Mucosa of descending colon (tissue), 3 donors: ENCODE measurements at regions not wholly inside any gene's neighbourhood (a gene's known extent, or its start where the extent isn't known, plus 50 kb on each side); places are given as distances from the start of the nearest gene placed in this dataset.

Experiments used
- ATAC-seq: fragments of 200-7000 bp; cut with Tn5 transposase; one replicate; pipeline ENCODE4 v1.9.1; 2020; ENCODE audit warnings: mild to moderate bottlenecking, moderate library complexity
- DNase-seq, 3 donors: peaks; one replicate each; pipeline ENCODE4 v3.0.0-alpha.2; 2020
- H3K36me3 ChIP-seq: fragments of 200-600 bp; one replicate; pipeline ENCODE4 v1.8.0; 2021; ENCODE audit warnings: low read depth, mild to moderate bottlenecking
- H3K4me1 ChIP-seq: fragments of 200-600 bp; one replicate; pipeline ENCODE4 v1.8.0; 2021; ENCODE audit warnings: low read depth, mild to moderate bottlenecking
- H3K4me3 ChIP-seq: fragments of 200-600 bp; one replicate; pipeline ENCODE4 v1.8.0; 2021; ENCODE audit warnings: mild to moderate bottlenecking
- H3K9me3 ChIP-seq: fragments of 200-600 bp; one replicate; pipeline ENCODE4 v1.8.0; 2021; ENCODE audit warnings: mild to moderate bottlenecking
- CTCF ChIP-seq: fragments of 200-600 bp; IDR thresholded peaks from one replicate; pipeline ENCODE4 v1.8.0; 2022; ENCODE audit warnings: antibody characterized with exemption, mild to moderate bottlenecking
- intact Hi-C, 2 donors: fragments of 100-400 bp; cut with DNase I in 1 of 2; cut with micrococcal nuclease in 1 of 2; formaldehyde crosslinking; loops; one replicate each; pipeline versions ENCODE4 v1.11.0 to v1.11.1; 2022; cut with DNase I, micrococcal nuclease
- donor health status: DM: no; HTN: no; CAD: no; lungs with moderate emphysema.
- donor health status: DM: no; HTN: no; CAD: no.
- donor health status: DM: no; HTN: yes; CAD: no.

- no peaks in the 10 kb centered on the region for H3K36me3 ChIP-seq
- H3K4me3 ChIP-seq = no peak overlapping the region
- intact Hi-C loops = no loop called here
- ATAC-seq (no peak), DNase-seq (no peak)
- no peak for TF ChIP-seq CTCF
- H3K4me1 ChIP-seq = no peaks in the 10 kb centered on the region
- H3K9me3 ChIP-seq = no peaks in the 10 kb centered on the region
Measured at GRCh38 chr6:33959329-33959651, 155.5 kb upstream of the MLN start.

DNA sequence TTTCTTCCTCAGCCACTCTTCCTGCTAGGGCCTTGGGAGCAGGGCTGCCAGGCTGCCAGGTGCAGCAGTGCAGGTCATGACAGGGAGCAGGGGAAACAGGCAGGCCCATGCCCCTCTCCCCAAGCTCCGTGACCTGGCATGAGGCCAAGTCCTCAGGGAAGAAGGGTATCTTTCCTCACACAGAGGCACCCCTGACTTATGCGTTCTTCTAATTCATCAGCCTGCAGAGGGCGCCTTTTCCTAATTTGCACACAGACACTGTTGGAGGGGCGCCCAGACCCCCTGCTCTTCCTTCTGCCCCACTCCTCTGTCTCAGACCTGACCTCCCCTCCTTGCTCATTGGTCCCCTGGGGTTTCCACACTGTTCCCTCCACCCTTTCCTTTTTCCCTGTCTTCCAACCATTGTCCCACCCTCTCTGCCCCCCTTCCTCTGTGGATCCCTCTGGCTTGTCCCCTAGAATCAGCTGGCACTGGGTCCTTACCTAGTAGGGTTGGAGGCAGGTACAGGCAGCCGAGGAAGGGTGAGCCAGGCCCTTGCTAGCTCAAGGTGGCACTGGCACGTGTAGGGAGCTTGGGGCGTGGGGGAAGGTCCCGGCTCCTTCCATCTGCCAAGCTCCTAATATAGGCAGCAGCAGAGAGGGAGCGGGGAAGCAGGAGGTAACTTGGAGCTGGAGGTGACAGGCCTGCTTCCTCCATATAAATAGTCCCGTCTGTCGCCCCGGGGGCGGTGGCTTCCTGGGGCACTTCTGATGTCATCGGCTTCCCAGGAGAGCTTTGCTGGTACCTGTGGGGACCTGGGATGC lies 154.9 kb upstream of the MLN start:
- Histone ChIP-seq H3K9me3 (no peaks in the 10 kb centered on the region), H3K4me3 (no peak overlapping the region), H3K36me3 (no peaks in the 10 kb centered on the region), H3K4me1 (no peaks in the 10 kb centered on the region)
- DNase-seq (peak in 1 of 3 donors; percentile 49), ATAC-seq (peak; percentile 23)
- intact Hi-C loops = no loop called here
- no peak for TF ChIP-seq CTCF

GRCh38 chr6:33957892-33958525 lies 154.2 kb upstream of the MLN start:
- intact Hi-C loops = no loop called here
- ATAC-seq (no peak), DNase-seq (no peak)
- no peak overlapping the region for H3K4me3 ChIP-seq
- H3K9me3 ChIP-seq = no peaks in the 10 kb centered on the region
- H3K4me1 ChIP-seq = no peaks in the 10 kb centered on the region
- no peak for TF ChIP-seq CTCF
- no peaks in the 10 kb centered on the region for H3K36me3 ChIP-seq

GRCh38 chr6:33957131-33957891 lies 153.5 kb upstream of the MLN start:
- TF ChIP-seq CTCF = no peak
- intact Hi-C loops = no loop called here

DNA sequence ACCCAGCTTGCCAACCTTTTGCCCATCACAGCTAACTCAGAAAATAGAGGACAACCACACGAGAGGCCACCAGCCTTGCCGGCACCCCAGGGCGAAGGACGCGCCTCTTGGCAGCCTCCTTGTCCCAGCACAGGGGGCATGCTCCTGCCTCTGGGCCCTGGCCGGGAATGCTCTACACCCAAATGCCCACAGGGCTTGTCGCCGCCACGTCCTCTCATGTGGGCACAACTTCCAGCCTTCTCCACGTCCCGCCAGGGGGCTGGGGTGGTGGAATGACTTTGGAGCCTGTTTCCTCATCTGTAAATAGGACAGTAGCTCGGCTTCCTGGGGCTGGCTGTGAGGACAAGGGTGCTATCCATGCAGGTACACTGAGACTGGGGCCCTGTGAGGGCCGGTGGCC lies 152.4 kb upstream of the MLN start:
- Histone ChIP-seq H3K4me3 (no peak overlapping the region), H3K4me1 (no peaks in the 10 kb centered on the region), H3K9me3 (no peaks in the 10 kb centered on the region), H3K36me3 (no peaks in the 10 kb centered on the region)
- no peak for TF ChIP-seq CTCF
- no peak for DNase-seq
- ATAC-seq = no peak
- intact Hi-C loops = no loop called here

More at GRCh38 chr6:33957131-33957891, 153.5 kb upstream of the MLN start:
- H3K36me3 ChIP-seq = no peaks in the 10 kb centered on the region
- H3K9me3 ChIP-seq = no peaks in the 10 kb centered on the region
- DNase-seq = no peak
- no peaks in the 10 kb centered on the region for H3K4me1 ChIP-seq
- H3K4me3 ChIP-seq = no peak overlapping the region
- no peak for ATAC-seq
